ENCODE measurements at regions not wholly inside any gene's neighbourhood (a gene's known extent, or its start where the extent isn't known, plus 50 kb on each side); places are given as distances from the start of the nearest gene placed in this dataset.

GRCh38 chr17:13921841-13922776 is 147.2 kb upstream of the COX10 start:
- no peak for DNase-seq (ENCODE audit: low spot score in 2 of 2)
- Histone ChIP-seq H3K9me3 (no peaks in the 10 kb centered on the region), H3K4me1 (no peaks in the 10 kb centered on the region), H3K27me3 (no peaks in the 10 kb centered on the region), H3K36me3 (no peaks in the 10 kb centered on the region), H3K27ac (no peak overlapping the region), H3K4me3 (no peak overlapping the region)
- intact Hi-C loops (cut with DNase I; ENCODE audit: low total_unique reads): no loop called here
- TF ChIP-seq, protein P1, sequence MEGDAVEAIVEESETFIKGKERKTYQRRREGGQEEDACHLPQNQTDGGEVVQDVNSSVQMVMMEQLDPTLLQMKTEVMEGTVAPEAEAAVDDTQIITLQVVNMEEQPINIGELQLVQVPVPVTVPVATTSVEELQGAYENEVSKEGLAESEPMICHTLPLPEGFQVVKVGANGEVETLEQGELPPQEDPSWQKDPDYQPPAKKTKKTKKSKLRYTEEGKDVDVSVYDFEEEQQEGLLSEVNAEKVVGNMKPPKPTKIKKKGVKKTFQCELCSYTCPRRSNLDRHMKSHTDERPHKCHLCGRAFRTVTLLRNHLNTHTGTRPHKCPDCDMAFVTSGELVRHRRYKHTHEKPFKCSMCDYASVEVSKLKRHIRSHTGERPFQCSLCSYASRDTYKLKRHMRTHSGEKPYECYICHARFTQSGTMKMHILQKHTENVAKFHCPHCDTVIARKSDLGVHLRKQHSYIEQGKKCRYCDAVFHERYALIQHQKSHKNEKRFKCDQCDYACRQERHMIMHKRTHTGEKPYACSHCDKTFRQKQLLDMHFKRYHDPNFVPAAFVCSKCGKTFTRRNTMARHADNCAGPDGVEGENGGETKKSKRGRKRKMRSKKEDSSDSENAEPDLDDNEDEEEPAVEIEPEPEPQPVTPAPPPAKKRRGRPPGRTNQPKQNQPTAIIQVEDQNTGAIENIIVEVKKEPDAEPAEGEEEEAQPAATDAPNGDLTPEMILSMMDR (IDR thresholded peaks at IDR 0.05): no peak
- TF ChIP-seq POLR2A (IDR thresholded peaks at IDR 0.05) (no peak), POLR2AphosphoS5 (IDR thresholded peaks at IDR 0.05) (no peak)

DNA sequence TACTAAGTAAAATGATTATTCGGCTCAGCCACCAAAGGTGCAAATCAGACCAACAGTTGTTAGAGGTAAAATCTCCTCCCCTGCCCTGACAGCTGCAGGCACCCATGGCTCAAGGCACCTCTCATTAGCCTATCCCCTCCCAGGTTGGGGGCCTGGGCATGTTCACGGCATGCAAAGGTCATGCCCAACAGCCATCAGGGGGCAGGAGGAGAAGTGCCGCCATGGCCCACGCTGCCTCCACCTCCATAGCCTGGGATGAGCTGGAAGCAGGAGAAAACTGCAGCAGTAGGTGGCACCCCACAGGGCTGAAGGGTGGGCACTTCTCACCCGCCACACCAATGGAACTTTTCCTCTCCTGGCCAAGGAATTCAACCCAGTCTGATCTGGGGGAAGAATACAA is 146.4 kb upstream of the COX10 start:
- no peak for DNase-seq (ENCODE audit: low spot score in 2 of 2)
- Histone ChIP-seq H3K27ac (no peak overlapping the region), H3K36me3 (no peaks in the 10 kb centered on the region), H3K27me3 (no peaks in the 10 kb centered on the region), H3K4me3 (no peak overlapping the region), H3K4me1 (no peaks in the 10 kb centered on the region), H3K9me3 (no peaks in the 10 kb centered on the region)
- intact Hi-C loops (cut with DNase I; ENCODE audit: low total_unique reads): no loop called here
- TF ChIP-seq POLR2A (IDR thresholded peaks at IDR 0.05) (no peak), POLR2AphosphoS5 (IDR thresholded peaks at IDR 0.05) (no peak)
- TF ChIP-seq, protein P1 (IDR thresholded peaks at IDR 0.05): no peak

DNA sequence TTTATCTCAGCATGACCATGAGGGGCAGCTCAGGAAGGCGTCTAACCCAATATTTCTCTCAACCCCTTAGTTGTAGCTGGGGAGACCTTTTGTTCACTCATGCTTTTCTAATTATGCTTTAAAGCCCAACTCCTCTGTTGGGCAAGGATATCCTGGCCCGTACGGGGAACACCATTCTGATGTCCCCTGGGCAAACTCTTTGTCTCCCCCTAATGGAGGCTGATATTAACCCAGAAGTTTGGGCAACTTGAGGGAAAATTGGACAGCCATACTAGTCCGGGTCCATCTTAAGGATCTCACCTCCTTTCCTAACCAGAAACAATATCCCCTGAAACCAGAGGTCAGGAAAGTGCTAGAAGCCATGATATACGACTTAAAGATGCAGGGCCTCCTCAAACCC is 143.7 kb upstream of the COX10 start:
- Histone ChIP-seq H3K27me3 (no peaks in the 10 kb centered on the region), H3K4me3 (no peak overlapping the region), H3K4me1 (no peaks in the 10 kb centered on the region), H3K36me3 (no peaks in the 10 kb centered on the region), H3K27ac (no peak overlapping the region), H3K9me3 (no peaks in the 10 kb centered on the region)
- intact Hi-C loops (cut with DNase I; ENCODE audit: low total_unique reads): no loop called here
- no peak for TF ChIP-seq POLR2AphosphoS5 (IDR thresholded peaks at IDR 0.05)
- TF ChIP-seq, protein P1 (IDR thresholded peaks at IDR 0.05): no peak
- DNase-seq (ENCODE audit: low spot score in 2 of 2): no peak

DNA sequence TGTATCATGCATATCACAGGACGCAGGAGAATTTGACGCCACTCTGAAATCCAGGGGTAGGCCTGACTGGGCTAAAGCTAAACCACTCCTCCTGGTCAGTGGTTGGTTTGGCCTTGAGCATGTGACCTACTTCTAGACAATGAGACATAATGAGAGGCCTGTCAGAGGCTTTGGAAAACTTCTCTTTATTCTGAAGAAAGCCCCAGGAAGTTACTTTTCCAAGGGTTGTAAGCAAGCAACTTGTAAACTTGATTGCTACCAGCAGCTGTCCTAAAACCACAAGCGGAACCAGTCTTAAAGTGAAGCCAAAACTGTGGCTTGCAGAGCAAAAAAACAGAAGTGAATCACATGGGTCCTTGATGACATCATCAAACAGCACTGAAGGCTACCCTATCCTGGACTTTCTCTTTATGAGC is 138.2 kb upstream of the COX10 start:
- Histone ChIP-seq H3K4me3 (no peak overlapping the region), H3K27ac (no peak overlapping the region), H3K9me3 (no peaks in the 10 kb centered on the region), H3K36me3 (no peaks in the 10 kb centered on the region), H3K27me3 (no peaks in the 10 kb centered on the region), H3K4me1 (no peaks in the 10 kb centered on the region)
- no peak for DNase-seq (ENCODE audit: low spot score in 2 of 2)
- TF ChIP-seq POLR2AphosphoS5 (IDR thresholded peaks at IDR 0.05): no peak
- no peak for TF ChIP-seq POLR2A (IDR thresholded peaks at IDR 0.05)
- TF ChIP-seq, protein P1 (IDR thresholded peaks at IDR 0.05): no peak
- intact Hi-C loops (cut with DNase I; ENCODE audit: low total_unique reads): no loop called here

GRCh38 chr17:13931800-13932460 is 137.4 kb upstream of the COX10 start:
- Histone ChIP-seq H3K27me3 (no peaks in the 10 kb centered on the region), H3K27ac (no peak overlapping the region), H3K9me3 (no peaks in the 10 kb centered on the region), H3K4me3 (no peak overlapping the region), H3K4me1 (no peaks in the 10 kb centered on the region), H3K36me3 (no peaks in the 10 kb centered on the region)
- TF ChIP-seq POLR2A (IDR thresholded peaks at IDR 0.05) (no peak), POLR2AphosphoS5 (IDR thresholded peaks at IDR 0.05) (no peak)
- TF ChIP-seq, protein P1 (IDR thresholded peaks at IDR 0.05): no peak
- peak in 1 of 2 donors; percentile 35 for DNase-seq (ENCODE audit: low spot score in 2 of 2)
- intact Hi-C loops (cut with DNase I; ENCODE audit: low total_unique reads): no loop called here
